ENCODE measurements at regions not wholly inside any gene's neighbourhood (a gene's known extent, or its start where the extent isn't known, plus 50 kb on each side); places are given as distances from the start of the nearest gene placed in this dataset.

GRCh38 chr3:166764698-166765318 is 615.3 kb downstream of the ZBBX start:
- no peak for TF ChIP-seq ZFX (IDR thresholded peaks at IDR 0.05)
- TF ChIP-seq CTCF (conservative IDR thresholded peaks at IDR 0.05), result no peak

GRCh38 chr3:166759736-166760513 is 620.2 kb downstream of the ZBBX start:
- TF ChIP-seq ZFX (IDR thresholded peaks at IDR 0.05) (no peak), CTCF (conservative IDR thresholded peaks at IDR 0.05) (no peak)
- H3K27ac ChIP-seq, result no peak overlapping the region

More at GRCh38 chr3:166764698-166765318, 615.3 kb downstream of the ZBBX start:
- no peak overlapping the region for H3K27ac ChIP-seq

GRCh38 chr3:166752214-166752613 is 627.9 kb downstream of the ZBBX start:
- no peak overlapping the region for H3K27ac ChIP-seq
- TF ChIP-seq ZFX (IDR thresholded peaks at IDR 0.05) (no peak), CTCF (conservative IDR thresholded peaks at IDR 0.05) (no peak)

- TF ChIP-seq CTCF (conservative IDR thresholded peaks at IDR 0.05), result no peak
- TF ChIP-seq ZFX (IDR thresholded peaks at IDR 0.05), result no peak
- H3K27ac ChIP-seq, result no peak overlapping the region
These were observed 636.5 kb downstream of the ZBBX start for GRCh38 chr3:166743481-166744134.

- no peak for TF ChIP-seq CTCF (conservative IDR thresholded peaks at IDR 0.05)
- TF ChIP-seq ZFX (IDR thresholded peaks at IDR 0.05), result no peak
- no peak overlapping the region for H3K27ac ChIP-seq
These were observed 645.4 kb downstream of the ZBBX start for GRCh38 chr3:166734734-166735133.

- no peak for TF ChIP-seq ZFX (IDR thresholded peaks at IDR 0.05)
- no peak for TF ChIP-seq CTCF (conservative IDR thresholded peaks at IDR 0.05)
- H3K27ac ChIP-seq, result no peak overlapping the region
These were observed 648.4 kb downstream of the ZBBX start for GRCh38 chr3:166731701-166732100.

- TF ChIP-seq ZFX (IDR thresholded peaks at IDR 0.05), result no peak
- TF ChIP-seq CTCF (conservative IDR thresholded peaks at IDR 0.05), result no peak
These were observed 658.6 kb downstream of the ZBBX start for GRCh38 chr3:166721466-166721865.

More at GRCh38 chr3:166721466-166721865, 658.6 kb downstream of the ZBBX start:
- no peak overlapping the region for H3K27ac ChIP-seq

All from C4-2B (cell line).